ENCODE measurements at regions not wholly inside any gene's neighbourhood (a gene's known extent, or its start where the extent isn't known, plus 50 kb on each side); places are given as distances from the start of the nearest gene placed in this dataset.

- DNase-seq: no peak
Observed at GRCh38 chr2:78873526-78873925, 152.0 kb upstream of the REG3G start.

DNA sequence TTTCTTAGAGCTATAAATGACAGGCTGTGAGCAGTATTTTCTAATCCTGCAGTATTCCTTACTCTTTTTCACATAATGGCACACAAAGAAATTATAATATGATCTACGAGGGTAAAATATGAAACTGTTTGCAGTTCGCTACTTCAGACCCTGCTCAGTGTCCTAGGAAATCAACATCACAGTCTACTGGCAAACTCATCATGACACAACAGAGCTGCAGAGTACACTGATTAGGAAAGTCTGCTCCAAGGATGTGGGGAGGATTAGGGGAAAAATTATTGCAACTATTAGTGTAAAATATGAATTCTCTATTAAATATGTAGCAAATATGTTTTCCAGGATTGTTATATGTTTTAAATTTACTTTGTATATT is 149.2 kb upstream of the REG3G start:
- DNase-seq: no peak

GRCh38 chr2:78887446-78887845 is 138.1 kb upstream of the REG3G start:
- DNase-seq: no peak

DNA sequence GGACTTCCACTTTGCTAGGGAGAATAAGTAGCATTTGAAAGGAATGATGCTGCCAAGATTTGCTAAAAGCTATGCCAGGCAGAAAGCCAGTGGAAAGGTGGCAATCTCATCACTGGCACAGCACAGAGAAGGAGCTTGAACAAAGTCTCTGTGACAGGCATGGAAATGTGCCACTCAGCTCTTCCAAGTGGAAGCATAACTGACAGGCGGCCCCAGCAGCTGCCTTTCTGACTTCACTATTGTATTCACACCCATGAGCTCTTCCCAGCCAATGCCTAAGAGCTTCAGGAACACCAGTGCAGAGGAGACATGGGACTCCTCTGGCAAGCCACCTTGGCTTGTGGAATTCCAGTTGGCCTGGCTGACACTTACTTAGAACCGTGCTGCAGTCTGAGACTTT is 134.6 kb upstream of the REG3G start:
- no peak for DNase-seq

DNA sequence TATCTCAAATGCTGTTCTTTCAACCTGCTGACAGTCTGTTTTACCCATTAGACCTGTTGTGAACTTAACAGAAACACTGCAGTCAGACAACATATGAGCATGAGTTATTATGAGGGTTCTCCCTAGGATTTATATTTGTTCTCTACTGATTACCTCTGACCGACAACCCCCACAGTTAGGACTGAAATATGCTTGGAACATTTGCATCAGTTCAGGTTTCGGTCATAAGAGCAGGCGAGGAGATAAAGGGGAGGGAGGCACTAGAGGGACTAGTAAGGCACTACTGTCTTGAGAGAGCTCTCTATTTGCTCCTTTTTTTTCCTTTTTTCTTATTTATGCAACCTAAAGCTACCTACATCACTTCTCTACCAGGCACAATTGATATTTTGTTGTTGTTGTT is 133.2 kb upstream of the REG3G start:
- DNase-seq: no peak

GRCh38 chr2:78895022-78895421 is 130.5 kb upstream of the REG3G start:
- no peak for DNase-seq

DNA sequence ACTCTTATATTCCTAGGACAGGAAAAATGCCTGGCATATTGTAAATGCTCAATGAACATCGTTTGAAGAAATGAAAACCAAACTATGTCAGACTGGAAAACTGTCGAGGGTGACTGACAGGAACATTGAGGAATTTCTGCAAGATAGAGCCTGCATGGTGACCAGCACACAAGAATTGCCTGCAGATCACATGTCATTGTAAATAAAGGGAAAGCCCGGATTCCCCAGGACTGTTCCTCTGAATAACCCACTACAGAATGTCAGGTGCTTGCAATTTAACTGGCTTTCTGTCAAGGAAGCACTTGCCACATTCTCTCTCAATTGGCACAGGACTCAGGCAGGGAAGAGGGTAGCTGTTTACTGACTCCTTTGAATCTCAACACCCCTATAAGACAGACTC is 129.0 kb upstream of the REG3G start:
- no peak for DNase-seq

GRCh38 chr2:78907089-78907488 is 118.4 kb upstream of the REG3G start:
- no peak for DNase-seq

DNA sequence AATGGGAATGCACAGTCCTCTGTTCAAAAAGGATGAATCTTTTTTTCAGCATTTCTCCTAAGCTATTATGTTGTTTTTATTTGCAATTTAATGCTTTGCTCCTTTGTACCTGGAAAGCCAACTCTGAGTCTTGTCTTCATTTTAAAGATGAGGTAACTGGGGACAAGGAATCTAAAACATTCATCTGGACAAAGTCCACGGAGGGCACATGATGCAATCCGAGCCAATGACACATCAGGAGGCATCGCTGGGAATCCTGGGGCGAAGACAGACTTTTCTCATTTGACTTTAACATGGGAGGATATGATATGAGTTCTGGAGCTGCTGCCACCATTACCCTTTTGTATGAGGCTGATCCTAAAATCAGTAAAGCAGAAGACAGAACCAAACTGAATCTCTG is 116.5 kb upstream of the REG3G start:
- no peak for DNase-seq

DNA sequence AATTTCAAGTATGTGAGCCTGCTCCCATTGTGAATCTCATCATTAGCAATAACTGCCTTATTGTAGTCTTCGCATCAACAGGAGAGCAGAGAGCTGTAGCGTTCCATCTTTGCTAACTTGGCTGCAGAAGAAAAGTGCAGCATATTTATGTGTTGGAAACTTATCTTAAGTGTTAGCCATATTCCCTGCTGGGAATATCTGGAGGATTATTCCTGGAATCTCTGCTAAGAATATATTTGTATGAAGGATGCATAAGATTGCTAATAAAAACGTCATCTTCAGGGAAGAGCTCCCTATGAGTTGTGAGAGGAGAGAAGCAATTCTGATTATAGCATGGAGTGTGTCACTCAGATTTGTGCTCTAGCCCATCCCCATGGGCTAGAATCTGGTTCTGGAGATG is 115.1 kb upstream of the REG3G start:
- no peak for DNase-seq

GRCh38 chr2:78913257-78913656 is 112.2 kb upstream of the REG3G start:
- no peak for DNase-seq

DNA sequence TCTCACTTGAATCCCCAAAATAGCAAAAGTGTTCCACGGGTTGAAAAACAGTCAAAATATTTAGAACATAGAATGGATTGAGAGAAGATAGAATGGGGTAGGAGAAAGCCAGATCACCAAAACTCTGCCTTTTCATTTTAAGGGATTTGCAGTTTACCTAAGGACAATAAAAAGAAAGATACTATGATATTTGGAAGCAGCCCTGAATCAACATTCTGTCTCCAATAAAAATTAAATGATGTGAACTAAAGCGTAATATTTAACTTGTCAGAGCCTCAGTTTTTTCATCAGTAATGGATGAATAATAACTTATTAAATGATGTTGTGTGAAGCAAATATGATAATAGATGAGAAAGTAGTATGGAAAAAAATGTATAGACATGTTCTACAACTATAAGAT is 100.2 kb upstream of the REG3G start:
- DNase-seq: no peak

GRCh38 chr2:78928502-78928901 is 97.0 kb upstream of the REG3G start:
- DNase-seq: no peak

DNA sequence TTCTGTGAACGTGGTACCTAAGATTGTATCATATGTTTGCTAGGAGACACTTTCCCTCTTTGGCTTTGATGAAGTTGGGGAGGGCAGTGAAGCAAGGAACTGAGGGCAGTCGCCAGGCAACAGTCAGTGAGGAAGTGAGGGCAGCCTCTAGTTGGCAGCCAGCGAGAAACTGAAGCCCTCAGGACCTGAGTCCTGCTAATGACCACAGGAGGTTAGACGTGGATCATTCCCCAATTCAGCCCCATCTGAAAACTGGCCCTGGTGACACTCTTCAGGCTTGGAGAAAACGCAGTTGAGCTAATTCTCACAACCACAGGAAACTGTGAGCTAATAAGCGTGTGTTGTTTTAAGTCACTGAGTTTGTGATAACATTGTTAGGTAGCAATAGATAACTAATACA is 84.5 kb upstream of the REG3G start:
- no peak for DNase-seq

DNA sequence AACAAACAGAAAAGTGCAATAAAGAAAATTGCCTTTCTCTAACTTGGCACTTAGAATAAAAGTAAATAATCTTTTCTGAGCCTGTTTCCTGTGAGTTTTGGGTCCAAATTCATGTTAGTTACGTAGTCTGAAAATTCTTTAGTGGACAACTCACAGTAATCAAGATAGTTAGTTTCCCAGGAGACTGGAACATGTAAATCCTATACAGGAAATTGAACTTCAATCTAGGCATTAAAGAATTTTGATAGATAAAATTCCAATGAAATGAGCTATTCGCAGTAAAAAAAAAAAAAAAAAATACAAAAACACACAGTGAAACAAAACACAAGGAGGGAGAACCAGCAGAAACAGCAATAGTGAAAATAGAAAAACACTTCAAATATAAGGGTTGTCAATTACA is 83.8 kb upstream of the REG3G start:
- DNase-seq: no peak

GRCh38 chr2:78963881-78964280 is 61.6 kb upstream of the REG3G start:
- no peak for DNase-seq

DNA sequence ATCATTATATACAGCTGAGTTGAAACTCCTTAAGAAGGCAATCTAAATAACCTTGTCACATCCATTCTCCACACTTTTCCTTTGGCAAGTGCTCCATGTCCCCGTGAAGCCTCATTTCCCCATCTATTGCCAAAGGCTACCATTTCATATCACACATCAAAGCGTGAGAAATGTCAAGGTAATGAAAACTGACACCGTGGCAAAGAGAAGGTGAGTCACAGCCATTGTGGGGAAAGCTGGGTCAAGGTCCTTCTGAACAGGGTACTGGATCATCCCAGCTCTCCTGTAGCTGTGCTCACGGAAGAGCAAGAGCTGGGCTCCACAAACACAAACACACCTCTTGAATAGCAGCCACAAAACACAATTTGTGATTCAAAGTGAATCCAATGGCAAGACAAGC is 58.2 kb upstream of the REG3G start:
- DNase-seq: no peak

DNA sequence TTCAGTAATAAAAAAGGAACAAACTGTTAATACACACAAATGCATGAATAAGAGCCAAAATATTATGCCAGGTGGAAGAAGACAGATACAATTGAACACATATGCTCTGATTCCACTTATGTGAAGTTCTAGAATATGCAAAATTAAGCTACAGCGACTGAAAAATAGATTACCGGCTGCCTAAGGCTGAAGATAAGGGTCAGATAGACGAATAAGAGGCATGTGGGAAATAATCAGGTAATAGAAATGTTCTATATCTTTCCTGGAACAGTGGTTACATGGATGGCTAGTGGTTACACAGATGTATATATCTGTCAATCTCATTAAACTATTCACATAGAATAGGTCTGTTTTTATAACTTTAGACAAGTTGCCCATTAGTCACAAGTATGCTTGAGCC is 51.9 kb upstream of the REG3G start:
- DNase-seq: no peak
